ENCODE measurements at regions not wholly inside any gene's neighbourhood (a gene's known extent, or its start where the extent isn't known, plus 50 kb on each side); places are given as distances from the start of the nearest gene placed in this dataset.

- TF ChIP-seq CTCF (conservative IDR thresholded peaks at IDR 0.05; ENCODE audit: low read depth in 2 of 2) (no peak), POLR2AphosphoS5 (IDR thresholded peaks at IDR 0.05; ENCODE audit: low read depth) (no peak), EZH2 (IDR thresholded peaks at IDR 0.05; ENCODE audit: low read depth, unreplicated experiment) (no peak)
These were observed 169.0 kb downstream of the BUD13 start for GRCh38 chr11:116603728-116604323.
